HG02642 (cell line): ENCODE measurements at regions not wholly inside any gene's neighbourhood (a gene's known extent, or its start where the extent isn't known, plus 50 kb on each side); places are given as distances from the start of the nearest gene placed in this dataset.
"Not testable (repeated sequence)": the region's sequence is repeated elsewhere in the genome, so short reads cannot be mapped to it uniquely, and the experiment has no call there.

Experiments used
- ATAC-seq: cut with Tn5 transposase; IDR thresholded peaks from one replicate; pipeline ENCODE4 v1.9.1; 2021; ENCODE audit warnings: mild to moderate bottlenecking; ENCODE audit not compliant: unreplicated experiment, poor library complexity

DNA sequence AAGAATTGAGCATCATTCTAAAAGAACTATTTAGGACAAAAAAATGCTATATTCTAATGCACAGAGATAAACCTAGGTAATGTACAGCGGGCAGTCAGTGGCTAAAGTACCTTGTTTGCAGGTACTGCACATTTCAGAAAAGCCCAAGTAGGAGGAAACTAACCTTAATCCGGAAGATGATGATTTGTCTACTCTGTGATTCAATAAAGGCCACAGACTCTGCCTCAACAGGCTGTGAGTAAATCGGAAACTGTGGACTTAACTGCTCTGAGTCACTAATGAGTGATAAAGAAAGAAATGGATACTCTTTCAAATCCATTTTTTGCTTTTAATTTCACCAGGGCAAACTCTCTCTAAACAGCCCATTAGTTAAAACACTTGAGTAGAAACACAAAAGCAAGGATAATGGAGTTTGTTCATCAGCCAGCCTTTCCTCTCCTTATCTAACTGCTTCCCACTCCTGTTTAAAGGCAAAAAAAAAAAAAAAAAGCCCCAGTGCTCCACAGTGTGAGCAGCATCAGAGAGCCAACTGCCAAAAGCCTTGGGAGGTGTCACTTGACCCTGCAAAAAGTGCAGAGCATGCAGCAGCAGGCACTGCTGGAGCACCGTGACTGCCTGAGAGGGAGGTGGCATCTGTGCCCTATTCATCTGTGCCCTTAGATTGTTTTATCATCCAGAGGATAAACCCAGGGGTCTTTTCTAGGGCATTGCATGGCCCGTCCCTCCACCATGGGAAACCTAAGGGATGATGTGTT lies 187.7 kb downstream of the SATB1 start:
- peak; percentile 83 for ATAC-seq

DNA sequence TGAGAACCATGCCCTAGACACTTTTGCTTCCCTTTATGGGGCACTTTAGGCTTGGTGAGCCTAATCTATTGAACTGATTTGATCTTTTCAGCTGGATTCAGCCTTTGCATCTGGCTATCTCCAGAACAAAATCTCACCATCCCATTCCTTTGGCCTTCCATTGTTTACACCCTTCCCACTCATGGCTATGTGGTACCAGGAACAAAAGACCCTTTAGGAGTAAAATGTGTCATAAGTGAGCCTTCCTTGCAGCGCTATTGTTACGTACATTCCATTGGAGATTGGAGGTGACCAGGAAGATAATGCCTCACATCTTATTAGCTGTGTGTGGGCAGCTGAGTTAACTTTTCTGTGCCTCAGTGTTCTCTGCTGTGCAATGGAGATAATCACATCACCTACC lies 188.4 kb downstream of the SATB1 start:
- ATAC-seq: no peak

DNA sequence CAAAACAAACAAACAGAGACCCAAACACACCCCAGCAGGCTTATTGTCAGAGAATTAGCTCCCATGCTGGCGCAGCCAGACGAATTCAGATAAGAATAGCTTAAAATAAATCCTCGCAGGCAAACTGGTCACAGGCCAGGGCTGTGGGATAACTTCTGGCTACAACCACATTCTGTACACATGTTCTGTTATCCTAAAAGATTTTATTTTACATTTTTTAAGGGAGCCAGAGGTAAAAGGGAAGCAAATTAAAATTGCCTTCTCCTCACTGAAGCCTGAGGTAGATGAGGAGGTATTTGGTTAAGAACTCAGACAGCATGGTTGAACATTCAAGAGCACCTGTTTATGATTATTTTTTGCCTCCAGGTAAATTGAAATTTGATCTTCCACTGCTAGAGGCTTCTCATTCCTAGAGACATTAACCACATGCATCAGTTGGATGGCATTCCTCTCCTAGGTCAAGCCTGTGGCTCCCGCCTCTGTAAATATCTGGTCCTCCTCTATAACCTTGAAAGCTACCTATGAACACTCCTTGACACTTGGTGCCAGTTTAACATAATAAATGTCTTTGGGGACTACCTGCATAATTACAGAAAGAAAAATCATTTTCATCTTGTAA lies 190.3 kb downstream of the SATB1 start:
- no peak for ATAC-seq

DNA sequence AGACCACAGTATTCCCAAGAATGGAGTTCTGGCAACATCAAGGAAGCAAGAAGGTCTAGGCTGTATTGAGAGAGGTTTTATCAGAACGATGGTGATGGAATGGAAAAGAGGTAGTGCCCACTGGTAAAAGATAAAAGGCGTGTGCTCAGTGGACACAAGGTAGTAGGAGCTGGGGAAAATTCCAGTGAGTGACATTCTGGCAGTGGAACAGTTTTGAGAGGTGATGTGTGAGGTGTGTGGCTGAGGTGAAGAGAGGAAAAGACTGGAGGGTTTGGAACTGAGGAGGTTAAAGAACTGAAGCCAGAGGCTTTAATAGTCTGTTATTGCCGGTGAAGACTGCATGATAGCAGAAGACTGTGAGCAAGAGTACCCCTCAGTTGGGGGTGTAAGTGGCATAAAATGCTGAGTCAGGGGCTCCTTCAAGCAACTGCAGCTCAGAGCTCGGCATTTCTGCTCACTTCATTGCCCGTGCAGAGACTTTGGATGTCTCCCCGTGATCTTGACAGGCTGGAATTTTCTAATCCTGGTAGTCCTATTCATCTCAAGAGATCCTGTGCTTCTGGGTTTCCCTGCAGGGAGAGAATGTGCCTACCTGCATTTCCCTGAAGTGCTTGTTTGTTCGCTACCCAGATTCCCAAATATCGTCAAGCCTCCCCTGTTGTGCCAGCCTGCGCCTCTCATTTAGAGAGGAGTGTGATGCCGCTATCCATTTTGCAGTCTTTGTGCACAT lies 191.0 kb downstream of the SATB1 start:
- no peak for ATAC-seq

DNA sequence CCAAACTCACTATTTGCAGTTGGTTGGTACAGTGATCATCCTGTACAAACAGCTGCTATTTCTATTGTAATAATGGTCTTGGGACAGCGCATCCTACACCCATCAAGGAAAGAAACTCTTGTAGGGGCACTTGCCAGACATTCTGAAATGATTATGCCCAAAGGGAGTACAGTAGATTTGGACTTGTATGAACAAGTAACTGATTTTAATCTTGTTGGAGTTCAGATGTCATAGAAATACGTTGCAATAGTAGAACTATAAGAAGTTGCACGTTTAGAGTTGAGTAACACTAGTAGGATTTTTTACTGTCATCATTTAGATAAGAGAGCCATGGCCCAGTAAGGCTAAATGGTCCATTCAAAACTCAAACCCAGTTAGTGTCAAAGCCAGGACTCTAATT lies 192.8 kb downstream of the SATB1 start:
- no peak for ATAC-seq

DNA sequence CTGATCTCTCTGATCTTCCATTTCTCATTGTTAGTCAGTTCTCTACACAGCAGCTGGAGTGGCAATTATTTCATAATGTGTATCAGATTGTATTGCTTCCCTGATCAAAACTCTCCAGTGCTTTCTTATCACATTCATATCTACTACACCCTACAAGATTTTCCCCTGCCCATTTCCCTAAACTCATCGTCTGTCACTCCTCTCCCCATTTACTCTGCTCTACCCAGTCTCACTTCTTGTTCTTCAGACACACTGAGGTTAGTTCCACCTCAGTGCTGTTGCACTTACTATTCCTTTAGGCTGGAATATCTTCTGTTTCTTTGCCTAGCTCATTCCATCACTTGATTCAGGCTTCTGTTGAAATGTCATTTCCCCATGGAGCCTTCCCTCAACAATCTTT lies 197.1 kb downstream of the SATB1 start:
- ATAC-seq: no peak

DNA sequence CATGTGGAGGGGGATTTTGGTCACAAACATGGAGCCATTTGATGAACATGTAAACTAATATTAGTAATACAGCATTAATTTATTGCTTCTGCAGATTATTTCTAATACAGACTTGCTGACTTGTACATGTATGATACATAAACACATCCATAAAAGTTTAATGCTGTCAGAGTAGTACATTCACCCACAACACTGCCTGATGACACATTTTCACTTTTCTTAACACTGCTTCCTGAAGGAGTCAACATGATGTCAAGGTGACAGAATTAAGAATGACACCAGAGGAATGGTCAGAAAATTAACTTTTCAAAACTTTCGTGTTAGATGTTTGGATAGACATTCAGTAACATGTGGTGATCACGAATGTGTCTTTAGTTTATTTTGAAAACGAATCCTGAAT lies 199.4 kb downstream of the SATB1 start:
- no peak for ATAC-seq

DNA sequence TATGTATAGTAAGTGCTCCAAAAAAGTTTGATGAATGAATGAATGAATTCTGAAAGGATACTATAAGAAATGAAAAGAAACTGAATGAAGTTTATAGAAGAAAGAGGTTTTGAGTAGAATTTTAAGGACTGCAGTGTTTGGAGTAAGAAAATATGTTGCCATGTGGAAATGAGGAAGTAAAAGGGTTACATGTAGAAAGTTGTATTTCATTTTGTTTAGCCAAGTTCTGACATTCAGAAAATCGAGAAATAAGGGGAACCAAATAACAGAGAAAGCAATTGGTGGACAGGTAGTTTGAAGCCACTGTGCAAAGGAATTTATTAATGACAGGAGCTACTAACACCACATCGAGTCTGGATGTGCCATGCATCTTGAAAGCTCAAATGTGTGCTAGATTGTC lies 200.7 kb downstream of the SATB1 start:
- ATAC-seq: no peak

DNA sequence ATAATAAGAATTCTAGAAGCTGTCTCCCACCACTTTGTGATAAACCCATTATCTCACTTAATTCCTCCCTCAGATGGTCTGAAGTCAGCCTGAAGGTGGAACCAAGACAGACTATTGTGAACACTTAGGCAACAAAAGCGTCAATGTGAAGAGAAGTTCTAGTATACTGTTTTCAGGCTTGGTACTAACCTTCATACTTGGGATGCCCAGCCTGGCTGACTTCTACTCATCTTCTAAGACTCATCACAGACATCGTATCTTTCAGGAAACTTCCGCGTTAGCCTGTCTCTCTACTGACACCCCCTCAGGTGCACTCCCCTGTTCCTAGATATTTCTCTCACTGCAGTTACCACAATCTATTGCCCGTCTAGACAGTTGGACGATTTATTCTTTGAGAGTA lies 201.2 kb downstream of the SATB1 start:
- ATAC-seq: peak; percentile 23

DNA sequence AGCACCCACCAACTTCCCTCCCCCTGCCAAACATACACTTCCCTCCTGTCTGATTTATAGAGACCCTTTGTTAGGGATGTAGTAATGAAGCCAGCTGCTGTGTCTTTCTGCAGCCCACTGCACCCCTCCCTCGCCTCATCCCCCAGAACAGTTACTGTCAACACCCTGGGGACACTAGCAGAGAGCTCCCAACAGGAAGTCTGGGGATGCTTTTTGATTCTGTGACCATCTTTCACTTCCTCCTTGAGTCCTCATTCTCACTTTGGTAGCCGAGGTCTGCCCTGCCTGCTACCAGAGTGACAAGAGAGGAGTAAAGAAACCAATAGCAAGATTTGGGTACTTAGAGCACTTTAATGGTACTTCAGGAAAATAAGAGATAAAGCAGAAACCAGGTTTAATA lies 201.6 kb downstream of the SATB1 start:
- ATAC-seq: peak; percentile 99

DNA sequence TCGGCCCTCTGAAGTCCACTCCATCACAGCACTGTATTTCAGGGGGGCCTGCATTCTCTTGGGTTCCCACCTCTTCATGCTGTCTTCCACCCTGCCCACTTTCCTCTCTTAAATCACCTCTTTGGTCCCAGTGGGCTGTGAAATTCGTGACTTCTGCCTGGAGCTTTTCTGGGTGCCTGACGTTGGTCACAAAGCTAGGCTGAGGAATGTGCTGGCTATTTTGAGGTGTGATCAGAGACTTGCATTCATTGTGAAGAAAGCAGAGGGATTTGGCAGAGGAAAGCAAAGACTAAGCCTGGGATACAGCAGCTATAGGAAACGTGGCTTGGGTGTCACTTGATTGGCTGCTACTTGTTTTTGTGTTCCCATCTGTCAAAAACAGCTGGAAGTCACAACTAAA lies 202.5 kb downstream of the SATB1 start:
- no peak for ATAC-seq

DNA sequence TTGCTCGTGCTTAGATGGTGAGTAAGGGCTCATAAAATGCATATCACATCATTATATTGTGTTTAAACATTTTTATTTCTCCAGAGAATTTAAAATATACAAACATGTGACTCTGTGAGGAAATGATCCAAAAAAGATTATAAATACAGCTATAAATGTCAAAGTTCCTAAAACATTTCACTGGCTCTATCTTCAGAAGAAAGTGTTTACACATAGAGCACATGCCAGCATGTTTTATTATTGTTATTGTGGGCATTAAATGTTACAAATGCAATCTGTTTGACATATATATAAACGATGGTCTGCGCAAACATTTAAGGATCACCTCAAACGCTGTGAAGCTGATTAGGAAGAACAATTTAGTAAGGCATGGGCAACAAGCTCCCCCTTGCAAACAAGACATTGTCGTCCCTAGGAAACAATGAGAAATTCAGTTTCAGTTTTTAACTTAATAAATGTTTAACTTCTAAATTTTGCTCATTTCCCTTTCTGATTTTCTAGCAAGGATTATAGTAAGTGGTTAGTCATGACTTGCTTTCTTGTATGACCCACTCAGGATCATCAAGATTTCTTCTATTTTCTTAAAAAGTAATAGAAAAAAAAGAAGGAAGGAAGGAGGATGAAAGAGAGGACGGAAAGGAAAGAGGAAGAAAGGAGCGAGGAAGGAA lies 207.5 kb downstream of the SATB1 start:
- ATAC-seq: no peak

DNA sequence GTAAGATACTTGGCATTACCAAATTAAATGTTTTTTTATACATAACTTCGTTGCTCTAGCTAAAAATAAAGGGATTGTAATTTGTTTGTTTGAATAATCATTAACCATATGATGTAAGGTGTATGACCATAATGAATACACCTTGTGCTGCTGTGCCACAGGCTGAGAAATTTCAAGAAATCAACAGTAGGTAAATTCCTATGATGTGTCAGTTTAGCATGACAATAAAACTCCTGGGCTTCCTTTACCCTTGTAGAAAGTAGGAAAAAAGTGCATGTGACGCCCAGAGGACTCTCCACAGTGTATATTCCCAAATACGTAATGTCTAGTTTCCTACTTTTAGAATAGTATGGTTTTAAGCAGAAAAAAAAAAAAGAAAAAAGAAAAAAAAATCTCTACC lies 208.1 kb downstream of the SATB1 start:
- ATAC-seq: no peak

DNA sequence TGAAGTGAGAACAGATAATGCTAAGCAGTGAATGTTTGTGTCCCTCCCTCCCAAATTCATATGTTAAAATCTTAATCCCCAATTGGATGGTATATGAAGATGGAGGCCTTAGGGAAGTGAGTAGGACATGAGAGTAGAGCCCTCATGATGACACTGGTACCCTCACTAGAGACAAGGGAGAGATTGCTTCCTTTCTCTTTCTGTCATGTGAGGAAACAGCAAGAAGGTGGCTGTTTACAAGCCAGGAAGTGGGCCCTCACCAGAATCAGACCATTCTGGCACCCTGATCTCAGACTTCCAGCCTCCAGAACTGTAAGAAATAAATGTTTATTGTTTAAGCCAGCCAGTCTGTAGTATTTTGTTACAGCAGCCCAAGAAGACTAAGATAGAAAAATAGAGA lies 209.5 kb downstream of the SATB1 start:
- ATAC-seq: no peak

DNA sequence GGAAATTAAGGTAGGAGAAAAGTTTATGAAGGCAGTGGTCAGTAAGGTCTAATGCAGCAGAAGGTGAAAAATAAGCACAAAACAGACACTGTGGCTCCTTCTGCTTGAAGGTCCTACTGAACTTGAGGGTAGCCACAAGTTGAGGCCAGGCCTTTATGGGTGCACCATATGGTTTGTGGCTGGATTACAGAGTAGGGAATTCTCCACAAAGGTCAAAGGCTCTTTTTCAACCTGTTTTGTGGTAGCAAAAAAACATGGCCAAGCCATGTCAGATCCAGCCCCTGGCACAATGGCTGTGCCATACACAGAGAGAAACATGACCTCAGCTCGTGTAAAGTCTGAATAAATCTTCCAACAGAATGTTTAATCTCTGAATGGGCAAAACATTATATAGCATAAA lies 214.0 kb downstream of the SATB1 start:
- ATAC-seq: no peak

DNA sequence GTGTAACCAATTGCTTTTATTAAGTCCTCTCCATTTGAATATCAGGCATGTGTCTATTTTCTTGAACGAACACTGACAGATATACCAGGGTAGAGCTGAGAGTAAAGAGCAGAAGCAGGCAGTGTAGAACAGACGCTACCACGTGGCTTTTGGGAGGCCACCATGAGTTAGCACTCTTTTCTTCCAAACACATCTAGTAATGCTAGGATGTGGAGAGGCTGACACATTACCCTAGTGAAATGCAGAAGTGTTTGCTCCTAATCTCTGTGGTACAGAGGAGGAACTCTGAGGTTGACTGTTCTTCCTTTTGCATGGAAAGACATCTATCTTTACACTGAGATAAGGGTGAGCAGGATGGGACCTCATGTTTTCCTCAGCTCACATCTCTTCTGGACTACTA lies 216.3 kb downstream of the SATB1 start:
- no peak for ATAC-seq

DNA sequence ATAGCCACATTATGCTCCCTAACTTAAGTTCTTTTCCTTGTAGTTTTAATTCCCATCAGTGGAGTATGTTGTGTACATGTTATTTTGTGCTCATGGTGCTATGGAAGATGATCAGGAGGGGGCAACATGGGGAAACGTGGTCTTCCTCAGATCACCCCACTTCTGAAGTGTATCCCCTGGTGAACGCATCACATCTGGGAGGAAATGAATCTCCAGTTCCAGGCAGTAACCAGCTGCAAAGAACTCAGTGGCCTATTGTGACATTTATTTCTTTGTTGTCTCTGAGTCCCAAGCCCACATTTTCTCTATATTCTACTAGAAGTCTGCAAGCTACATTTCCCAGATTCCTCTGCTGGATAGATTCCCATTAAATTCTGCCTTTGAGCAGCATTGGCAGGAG lies 217.0 kb downstream of the SATB1 start:
- ATAC-seq: no peak

DNA sequence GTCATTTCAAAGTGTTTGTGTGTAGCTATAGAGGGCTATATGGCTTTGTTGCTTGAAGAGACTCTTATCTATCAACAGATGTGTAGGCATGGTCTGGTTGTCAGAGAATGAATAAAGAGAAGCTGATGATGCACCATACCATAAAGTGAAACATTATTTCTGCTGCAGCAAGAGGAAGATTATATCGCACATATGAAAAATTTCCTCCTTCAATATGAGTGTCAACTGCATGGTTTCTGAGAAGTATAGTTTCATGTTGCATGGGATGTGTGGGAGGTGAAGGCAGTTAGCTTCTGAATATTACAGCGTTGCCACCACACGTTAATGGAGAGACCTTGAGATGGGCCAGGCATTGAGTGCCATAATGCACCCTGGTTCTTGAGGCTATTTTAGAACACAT lies 217.9 kb downstream of the SATB1 start:
- no peak for ATAC-seq

DNA sequence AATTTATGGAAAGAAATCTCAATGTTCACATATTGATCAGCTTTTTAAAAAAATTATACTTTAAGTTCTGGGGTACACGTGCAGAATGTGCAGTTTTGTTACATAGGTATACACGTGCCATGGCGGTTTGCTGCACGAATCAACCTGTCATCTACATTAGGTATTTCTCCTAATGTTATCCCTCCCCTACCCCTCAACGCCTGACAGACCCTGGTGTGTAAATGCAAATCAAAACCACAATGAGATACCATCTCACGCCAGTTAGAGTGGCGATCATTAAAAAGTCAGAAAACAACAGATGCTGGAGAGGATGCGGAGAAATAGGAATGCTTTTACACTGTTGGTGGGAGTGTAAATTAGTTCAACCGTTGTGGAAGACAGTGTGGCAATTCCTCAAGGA lies 219.4 kb downstream of the SATB1 start:
- ATAC-seq: not testable (repeated sequence)

DNA sequence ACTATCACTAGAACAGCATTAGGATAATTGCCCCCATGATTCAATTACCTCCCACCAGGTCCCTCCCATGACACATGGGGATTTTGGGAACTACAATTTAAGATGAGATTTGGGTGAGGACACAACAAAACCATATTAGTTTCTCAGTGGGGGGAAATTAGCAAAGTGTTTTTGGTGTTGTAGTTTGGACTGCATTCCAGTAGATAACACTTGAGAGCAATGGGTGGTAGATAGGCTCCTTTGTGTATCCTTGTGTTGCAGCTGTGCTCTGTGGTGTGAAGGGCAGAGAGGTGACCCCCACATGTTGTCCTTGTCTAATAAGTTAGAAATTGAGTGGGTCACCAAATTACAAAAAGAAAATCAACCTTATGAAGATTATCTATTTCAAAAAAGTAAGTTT lies 223.8 kb downstream of the SATB1 start:
- no peak for ATAC-seq

DNA sequence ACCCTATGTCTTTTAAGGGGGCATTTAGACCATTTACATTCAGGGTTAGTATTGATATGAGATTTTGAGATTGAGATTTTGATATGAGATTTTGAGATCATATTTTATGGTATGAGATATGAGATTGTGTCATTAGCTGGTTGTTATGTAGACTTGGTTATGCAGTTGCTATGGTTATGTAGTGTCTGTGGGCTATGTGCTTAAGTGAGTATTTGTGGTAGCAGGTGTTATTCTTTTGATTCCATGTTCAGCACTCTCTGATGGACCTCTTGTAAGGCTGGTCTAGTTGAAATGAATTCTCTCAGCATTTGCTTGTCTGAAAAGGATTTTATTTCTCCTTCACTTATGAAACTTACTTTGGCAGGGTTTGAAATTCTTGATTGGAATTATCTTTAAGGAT lies 225.4 kb downstream of the SATB1 start:
- ATAC-seq: no peak
